Loucy (cell line): ENCODE measurements at regions not wholly inside any gene's neighbourhood (a gene's known extent, or its start where the extent isn't known, plus 50 kb on each side); places are given as distances from the start of the nearest gene placed in this dataset.

ENCODE experiments used
- CTCF ChIP-seq: fragments of 200-600 bp; sonication (generic); conservative IDR thresholded peaks from 2 replicates; pipeline ENCODE4 v1.5.1; 2014; ENCODE audit warnings: mild to moderate bottlenecking, antibody characterized with exemption, low read length
- EZH2phosphoT487 ChIP-seq: fragments of 200-600 bp; IDR thresholded peaks from 2 replicates; pipeline ENCODE4 v1.6.1; 2018; ENCODE audit warnings: antibody characterized with exemption, mild to moderate bottlenecking, moderate library complexity, borderline replicate concordance

DNA sequence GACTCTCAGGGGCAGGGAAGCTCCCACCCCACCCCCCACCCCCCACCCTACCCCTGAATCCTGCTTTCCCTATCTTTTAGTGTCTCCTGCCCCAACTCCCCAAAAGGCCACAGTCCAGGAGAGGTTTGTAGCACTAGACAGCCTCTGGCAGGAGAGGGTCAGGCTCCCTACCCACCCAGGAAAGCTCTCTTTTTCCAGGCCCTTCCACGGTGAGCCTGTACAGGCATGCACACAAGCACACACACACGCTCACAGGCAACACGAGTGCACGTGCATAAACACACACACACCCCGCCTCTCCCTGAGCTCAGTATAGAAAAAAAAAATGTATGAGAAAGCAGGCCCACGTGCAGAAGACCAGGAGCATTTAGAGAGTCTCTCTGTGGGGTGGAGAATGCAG lies 414.0 kb downstream of the MN1 start:
- TF ChIP-seq CTCF (no peak), EZH2phosphoT487 (no peak)
